Renal cortical epithelial cell (primary cell): ENCODE measurements at regions not wholly inside any gene's neighbourhood (a gene's known extent, or its start where the extent isn't known, plus 50 kb on each side); places are given as distances from the start of the nearest gene placed in this dataset.

Experiments
- DNase-seq: peaks from one replicate; pipeline ENCODE4 v3.0.0-alpha.2; 2011; ENCODE audit warnings: low read depth

DNA sequence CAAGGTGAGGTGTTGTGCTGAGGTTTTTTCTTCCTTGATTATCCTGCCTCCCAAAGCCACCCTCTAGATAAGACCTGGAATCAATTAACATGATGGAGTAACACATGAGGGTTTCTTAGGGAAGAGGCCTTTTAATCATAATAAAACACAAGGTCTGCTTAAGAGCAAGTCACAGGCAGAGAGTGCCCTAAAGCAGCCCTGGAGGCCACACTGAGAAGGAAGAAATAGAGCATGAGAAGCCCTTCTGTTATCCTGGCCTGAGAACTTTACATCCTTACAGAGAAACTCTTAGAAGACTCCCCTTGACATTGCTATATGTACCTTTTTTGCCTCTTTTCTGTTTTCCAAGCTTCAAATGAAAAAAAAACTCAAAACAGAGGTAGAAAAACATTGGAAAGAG lies 132.3 kb downstream of the CEP57L1 start:
- DNase-seq, result no peak

DNA sequence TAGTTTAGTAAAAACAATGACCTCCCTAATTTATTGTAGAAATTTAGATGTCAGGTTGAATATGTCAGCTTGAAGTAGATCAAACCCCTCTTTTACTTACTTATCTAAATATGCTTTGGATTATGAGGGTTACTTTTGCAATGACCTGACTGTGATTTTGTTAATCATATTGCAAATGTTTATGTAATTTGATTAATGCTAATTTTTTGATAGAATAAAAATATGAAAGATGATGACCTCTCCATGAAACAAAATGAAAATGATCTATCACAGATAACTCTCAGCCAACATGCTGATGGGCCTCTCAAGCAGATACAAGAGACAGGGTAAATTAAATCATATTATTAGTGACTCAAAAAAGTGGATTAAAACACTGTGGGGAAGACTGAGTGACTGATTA lies 131.0 kb downstream of the CEP57L1 start:
- no peak for DNase-seq

DNA sequence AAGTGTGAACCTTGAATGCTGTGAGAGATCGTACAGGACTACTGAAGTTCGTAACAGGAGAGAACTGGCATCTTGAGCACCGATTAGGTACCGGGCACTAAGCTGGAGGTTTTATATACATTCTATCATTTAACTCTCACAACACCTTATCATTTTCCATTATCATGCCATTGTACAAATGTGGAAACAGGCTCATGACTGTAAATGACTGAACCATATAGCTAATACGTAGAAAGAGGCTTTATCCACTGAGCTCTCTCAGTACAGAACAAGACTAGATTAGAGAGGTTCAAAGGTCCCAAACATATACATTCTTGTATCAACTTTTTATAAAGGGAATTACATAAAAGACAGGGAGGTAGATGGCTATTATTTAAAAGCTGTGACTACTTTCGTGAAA lies 130.6 kb downstream of the CEP57L1 start:
- DNase-seq, result no peak

DNA sequence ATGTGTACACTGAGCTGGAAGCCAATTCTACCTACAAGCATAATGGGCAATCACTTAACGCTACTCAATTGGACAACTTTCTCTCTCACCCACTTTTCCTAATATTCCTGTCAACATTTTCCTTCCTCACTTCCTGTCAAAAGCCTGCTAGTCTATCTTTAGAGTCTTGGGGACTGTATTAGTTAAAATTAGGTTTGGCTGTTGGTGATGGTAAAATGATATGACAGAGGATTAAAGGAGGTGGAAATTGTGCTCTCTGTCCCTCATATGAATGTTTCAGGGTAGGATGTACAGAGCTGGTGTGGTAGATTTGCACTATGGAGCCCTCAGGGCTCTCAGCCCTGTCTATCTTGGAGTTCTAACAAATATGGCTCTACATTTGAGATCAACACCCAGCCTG lies 129.7 kb downstream of the CEP57L1 start:
- no peak for DNase-seq

DNA sequence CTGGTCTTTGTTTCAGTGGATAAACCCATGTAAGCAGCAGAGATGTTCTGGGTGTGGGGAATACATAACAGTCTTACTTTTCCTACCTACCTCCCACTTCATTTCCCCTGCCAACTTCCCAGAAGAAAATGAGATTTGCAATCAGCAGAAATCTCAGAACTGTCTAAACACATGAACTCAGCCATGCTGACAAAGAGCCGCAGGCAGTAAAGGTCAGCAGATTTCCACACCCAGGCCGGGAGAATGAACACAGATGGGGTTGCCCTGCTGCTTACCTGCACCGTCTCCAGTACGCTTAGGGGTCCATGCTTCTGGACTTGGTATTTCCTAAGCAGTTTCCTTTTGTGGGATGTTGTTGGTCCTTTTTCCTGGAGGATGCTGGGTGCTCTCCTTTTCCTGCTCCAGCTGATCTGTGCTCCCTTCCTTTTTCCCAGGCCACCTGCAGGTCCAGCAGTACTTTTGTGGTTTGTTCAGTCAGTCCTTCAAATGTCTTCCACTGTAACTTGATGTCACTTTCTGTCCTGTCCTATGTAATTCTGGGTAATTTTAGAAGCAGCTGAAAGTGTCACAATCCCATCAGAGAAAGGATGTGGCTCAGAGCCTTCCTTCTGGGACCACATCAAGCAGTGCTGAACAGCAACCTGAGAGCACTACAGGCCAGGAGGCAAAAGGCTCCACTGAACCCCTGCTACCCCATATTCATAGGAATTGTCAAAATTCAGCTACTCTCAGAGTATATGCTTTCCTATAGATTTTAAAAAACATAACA lies 129.0 kb downstream of the CEP57L1 start:
- DNase-seq, result peak; percentile 29

DNA sequence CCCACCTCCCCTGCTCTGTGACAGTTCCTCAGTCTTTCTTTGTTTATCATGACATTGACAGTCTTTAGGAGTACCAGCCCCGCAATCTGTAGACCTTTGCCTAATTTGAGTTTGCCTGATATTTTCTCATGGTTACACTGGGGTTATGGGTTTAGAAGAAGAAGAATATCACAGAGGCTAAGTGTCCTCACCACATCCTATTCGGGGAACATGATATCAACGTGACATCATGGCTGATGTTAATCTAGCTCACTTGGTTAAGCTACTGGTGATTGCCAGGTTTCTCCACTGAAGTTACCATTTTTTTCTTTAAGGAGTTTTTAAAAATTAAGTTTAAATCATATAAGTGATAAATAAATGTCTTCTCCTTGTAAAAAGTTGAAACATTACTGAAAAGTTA lies 127.5 kb downstream of the CEP57L1 start:
- DNase-seq, result no peak

DNA sequence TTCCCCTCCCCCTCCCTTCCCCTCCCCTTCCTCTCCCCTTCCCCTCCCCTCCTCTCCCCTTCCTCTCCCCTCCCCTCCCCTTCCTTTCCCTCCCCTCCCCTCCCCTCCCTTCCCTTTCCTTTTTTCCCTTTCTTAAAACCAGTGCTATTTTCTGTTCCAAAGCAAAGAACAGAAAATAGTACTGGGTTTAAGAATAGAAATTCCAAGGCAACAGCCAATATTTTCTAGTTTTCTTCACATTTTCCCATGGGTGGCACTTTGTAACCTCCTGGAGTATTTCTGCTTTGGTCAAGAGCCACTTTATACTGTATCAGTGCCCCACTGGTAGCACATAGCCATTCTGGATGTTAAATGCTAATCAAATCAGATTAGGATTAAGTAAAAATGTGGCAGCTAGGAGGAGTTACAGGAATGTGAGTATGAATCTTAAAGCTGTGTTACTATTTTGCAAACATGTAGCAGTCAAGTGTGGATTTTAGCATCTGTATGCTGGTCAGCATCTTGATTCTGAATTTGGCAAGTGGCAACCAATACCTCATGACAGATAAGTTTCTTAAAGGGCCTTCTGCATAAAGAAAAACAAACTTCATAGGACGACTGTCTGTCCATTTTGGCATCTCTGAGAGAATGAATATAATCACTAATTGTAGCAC lies 126.4 kb downstream of the CEP57L1 start:
- no peak for DNase-seq
